ENCODE measurements at regions not wholly inside any gene's neighbourhood (a gene's known extent, or its start where the extent isn't known, plus 50 kb on each side); places are given as distances from the start of the nearest gene placed in this dataset.
"Not testable (repeated sequence)": the region's sequence is repeated elsewhere in the genome, so short reads cannot be mapped to it uniquely, and the experiment has no call there.

DNA sequence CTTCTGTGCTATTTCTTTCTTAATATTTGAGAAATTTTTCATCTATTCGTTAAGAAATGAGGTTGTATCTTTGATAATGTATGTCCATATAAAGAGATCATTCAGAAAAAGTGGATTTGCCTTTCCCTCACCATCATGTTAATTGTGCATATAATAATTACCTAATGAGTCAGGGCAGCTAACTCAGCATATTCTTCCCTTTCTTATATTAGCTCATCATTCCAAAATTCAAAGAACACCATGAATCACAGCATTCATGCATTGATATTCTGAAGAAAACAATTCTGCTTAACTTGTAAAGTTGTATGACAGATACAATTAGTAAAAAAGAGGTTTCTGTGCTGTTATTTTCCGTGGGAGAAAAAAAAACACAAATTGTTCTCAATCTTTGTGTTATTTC lies 630.6 kb downstream of the TLE1 start:
- no peak for DNase-seq

GRCh38 chr9:81053298-81054025 lies 635.9 kb downstream of the TLE1 start:
- no peak for DNase-seq

GRCh38 chr9:81052846-81053245 lies 636.5 kb downstream of the TLE1 start:
- DNase-seq, result no peak

- DNase-seq, result no peak
Measured at GRCh38 chr9:81047280-81047679, 642.1 kb downstream of the TLE1 start.

DNA sequence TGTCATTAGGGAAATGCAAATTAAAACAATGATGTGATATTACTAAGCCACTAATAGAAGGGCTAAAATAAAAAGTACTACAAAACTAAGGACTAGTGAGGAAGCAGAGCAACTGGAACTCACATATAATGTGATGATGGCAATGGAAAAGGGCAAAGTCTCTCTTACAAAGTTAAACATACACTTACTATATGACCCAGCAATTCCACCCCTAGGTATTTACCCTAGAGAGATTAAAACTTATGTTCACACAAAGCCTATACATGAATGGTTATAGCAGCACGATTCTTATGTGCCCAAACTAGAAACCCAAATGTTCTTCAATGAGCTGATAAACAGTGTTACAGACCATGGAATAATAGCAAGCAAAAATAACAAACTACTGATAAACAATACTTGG lies 643.7 kb downstream of the TLE1 start:
- no peak for DNase-seq

- DNase-seq, result no peak
Measured at GRCh38 chr9:81037889-81038288, 651.5 kb downstream of the TLE1 start.

GRCh38 chr9:81035601-81036000 lies 653.7 kb downstream of the TLE1 start:
- DNase-seq, result no peak

GRCh38 chr9:81035171-81035570 lies 654.2 kb downstream of the TLE1 start:
- no peak for DNase-seq

- DNase-seq, result no peak
Measured at GRCh38 chr9:81032831-81033230, 656.5 kb downstream of the TLE1 start.

- DNase-seq, result no peak
Measured at GRCh38 chr9:81032030-81032572, 657.2 kb downstream of the TLE1 start.

- no peak for DNase-seq
Measured at GRCh38 chr9:81031422-81032029, 657.8 kb downstream of the TLE1 start.

- no peak for DNase-seq
Measured at GRCh38 chr9:81030027-81030426, 659.3 kb downstream of the TLE1 start.

- DNase-seq, result no peak
Measured at GRCh38 chr9:81028504-81028903, 660.8 kb downstream of the TLE1 start.

DNA sequence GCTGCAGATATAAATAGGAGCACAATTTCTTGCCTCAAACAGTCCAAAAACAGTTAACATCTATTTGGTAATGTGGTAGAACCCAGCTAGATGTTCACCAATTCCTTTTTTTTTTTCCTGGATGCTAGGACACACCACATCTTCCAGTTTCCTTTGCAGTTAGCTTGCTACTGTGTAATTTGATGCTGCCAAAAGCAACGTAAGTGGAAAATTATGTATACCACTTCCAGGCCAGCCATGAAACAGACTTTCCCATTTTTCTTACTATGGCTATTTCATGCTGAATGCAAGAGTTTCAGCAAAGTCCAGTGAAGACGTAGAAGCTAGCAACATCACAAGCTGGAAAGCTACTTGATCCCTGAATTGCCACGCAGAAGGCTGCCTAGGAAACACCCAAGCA lies 667.2 kb downstream of the TLE1 start:
- no peak for DNase-seq

GRCh38 chr9:81014945-81015344 lies 674.4 kb downstream of the TLE1 start:
- not testable (repeated sequence) for DNase-seq

GRCh38 chr9:81013191-81013590 lies 676.2 kb downstream of the TLE1 start:
- not testable (repeated sequence) for DNase-seq

DNA sequence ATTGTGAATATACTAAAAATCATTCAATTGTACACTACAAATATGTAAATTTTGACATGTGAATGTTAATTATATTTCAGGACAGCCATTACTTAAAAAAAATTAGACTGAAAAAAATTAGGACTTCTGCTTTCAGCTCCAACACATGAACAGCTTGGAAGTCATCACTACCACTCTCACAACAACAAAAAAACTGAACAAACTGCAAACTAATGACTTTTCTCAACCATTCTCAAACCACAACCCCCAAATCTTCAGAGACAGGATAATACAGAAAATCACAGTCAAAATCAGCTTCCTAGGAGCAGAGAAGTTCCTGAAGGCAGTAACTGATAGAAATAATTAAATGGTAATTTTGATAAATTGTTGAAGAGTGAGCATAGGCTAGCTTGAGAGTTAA lies 686.4 kb downstream of the TLE1 start:
- DNase-seq, result no peak

DNA sequence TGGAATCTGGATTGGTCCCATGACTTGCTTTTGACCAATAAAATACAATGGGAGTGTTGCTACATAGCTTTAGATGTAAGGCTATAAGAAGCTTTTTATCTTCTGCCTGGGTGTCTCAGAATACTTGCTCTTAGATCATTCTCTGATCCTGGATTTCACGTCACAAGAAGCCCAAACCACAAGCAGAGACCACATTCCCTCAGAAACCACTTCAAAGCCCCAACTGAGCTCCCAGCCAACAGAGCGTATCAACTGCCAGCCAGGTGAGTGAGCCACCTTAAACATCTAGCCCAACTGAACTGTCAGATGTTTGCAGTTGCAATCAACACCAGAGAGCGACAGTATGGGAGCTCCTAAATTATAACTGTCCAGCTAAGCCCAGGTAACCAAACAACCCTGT lies 687.1 kb downstream of the TLE1 start:
- no peak for DNase-seq

- DNase-seq, result no peak
Measured at GRCh38 chr9:80995759-80996158, 693.6 kb downstream of the TLE1 start.

DNA sequence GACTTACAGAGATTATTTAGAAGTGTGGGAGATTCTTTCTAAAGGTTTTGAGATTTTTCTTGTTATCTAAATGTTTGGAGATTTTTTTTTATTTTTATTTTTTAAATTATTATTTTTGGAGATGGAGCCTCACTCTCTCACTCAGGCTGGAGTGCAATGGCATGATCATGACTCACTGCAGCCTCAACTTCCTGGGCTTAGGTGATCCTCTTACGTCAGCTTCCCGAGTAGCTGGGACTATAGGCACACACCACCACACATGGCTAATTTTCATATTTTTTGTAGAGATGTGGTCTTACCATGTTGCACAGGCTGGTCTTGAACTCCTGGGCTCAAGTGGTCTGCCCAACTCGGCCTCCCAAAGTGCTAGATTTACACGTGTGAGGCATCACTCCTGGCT lies 694.5 kb downstream of the TLE1 start:
- no peak for DNase-seq

DNA sequence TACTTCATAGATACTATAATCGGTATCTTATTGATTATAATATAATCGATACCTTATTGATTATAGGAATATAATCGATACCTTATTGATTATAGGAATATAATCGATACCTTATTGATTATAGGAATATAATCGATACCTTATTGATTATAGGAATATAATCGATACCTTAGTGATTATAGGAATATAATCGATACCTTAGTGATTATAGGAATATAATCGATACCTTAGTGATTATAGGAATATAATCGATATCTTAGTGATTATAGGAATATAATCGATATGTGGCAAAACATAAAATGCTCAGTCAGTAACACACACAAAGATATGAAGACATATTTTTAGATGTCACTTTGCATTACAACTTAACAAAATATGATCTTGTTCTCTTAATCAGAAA lies 703.8 kb downstream of the TLE1 start:
- not testable (repeated sequence) for DNase-seq

- DNase-seq, result no peak
Measured at GRCh38 chr9:80976403-80976802, 712.9 kb downstream of the TLE1 start.

DNA sequence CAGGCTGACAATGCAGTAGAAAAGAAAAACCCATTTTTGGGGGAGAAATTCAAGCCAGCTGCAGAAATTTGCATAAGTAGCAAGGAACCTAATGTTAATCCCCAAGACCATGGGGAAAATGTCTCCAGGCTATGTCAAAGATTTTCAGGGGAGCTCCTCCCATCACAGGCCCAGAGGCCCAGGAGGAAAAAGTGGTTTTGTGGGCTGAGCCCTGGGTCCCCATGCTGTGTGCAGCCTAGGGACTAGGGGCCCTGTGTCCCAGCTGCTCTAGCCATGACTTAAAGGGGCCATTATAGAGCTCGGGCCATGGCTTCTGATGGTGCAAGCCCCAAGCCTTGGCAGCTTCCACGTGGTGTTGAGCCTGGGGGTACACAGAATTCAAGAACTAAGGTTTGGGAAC lies 719.0 kb downstream of the TLE1 start:
- not testable (repeated sequence) for DNase-seq

- DNase-seq, result no peak
Measured at GRCh38 chr9:80968611-80969010, 720.7 kb downstream of the TLE1 start.

DNA sequence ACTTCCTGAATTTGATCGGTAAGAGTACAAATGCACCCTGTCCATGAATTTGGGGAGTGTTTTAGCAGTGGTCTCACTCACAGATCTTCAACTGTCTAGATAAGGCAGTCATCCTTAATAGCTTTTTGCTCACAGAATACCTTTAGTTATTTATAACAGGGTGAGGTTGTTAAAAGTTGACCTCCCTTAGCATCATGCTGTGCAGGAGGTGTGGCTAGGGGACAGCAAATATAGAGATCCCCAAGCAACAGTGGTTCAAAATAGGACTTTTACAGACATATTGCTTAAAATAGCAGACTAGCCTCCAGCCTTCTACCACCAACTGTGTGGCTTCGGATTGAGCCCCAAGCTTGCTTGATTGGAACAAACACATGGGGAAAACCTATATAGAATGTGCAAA lies 724.4 kb downstream of the TLE1 start:
- no peak for DNase-seq
